Hepatocyte (in vitro differentiated cells): ENCODE measurements at regions not wholly inside any gene's neighbourhood (a gene's known extent, or its start where the extent isn't known, plus 50 kb on each side); places are given as distances from the start of the nearest gene placed in this dataset.
A peak's percentile ranks its signal among the peaks of the same experiment; 100 is the strongest.

Experiments used
- DNase-seq: peaks from one replicate; pipeline ENCODE4 v3.0.0-alpha.2; 2016; ENCODE audit warnings: low spot score
- H2AFZ ChIP-seq: fragments of 200-600 bp; sonication (generic); 2 replicates; pipeline ENCODE4 v1.6.0; 2016; ENCODE audit warnings: antibody characterized with exemption, mild to moderate bottlenecking
- H3K27ac ChIP-seq: fragments of 200-600 bp; sonication (generic); 2 replicates; pipeline ENCODE4 v1.5.1; 2016; ENCODE audit warnings: mild to moderate bottlenecking
- H3K27me3 ChIP-seq: fragments of 200-600 bp; sonication (generic); 2 replicates; pipeline ENCODE4 v1.6.1; 2016
- H3K36me3 ChIP-seq: fragments of 200-600 bp; sonication (generic); replicated peaks from 2 replicates; pipeline ENCODE4 v1.5.1; 2016; ENCODE audit warnings: low read depth; ENCODE audit not compliant: insufficient read depth
- H3K4me1 ChIP-seq: fragments of 200-600 bp; sonication (generic); 2 replicates; pipeline ENCODE4 v1.5.1; 2016; ENCODE audit warnings: mild to moderate bottlenecking, moderate library complexity; ENCODE audit not compliant: insufficient read depth
- H3K4me2 ChIP-seq: fragments of 200-600 bp; sonication (generic); 2 replicates; pipeline ENCODE4 v1.6.0; 2016
- H3K4me3 ChIP-seq: fragments of 200-600 bp; sonication (generic); 2 replicates; pipeline ENCODE4 v1.5.1; 2016; ENCODE audit warnings: mild to moderate bottlenecking
- H3K79me2 ChIP-seq: fragments of 200-600 bp; sonication (generic); 2 replicates; pipeline ENCODE4 v1.6.0; 2017; ENCODE audit warnings: mild to moderate bottlenecking
- H3K9me2 ChIP-seq: fragments of 200-600 bp; sonication (generic); replicated peaks from 2 replicates; pipeline ENCODE4 v1.6.0; 2017; ENCODE audit warnings: mild to moderate bottlenecking; ENCODE audit not compliant: insufficient read depth
- H3K9me3 ChIP-seq: fragments of 200-600 bp; sonication (generic); 2 replicates; pipeline ENCODE4 v1.5.1; 2016; ENCODE audit warnings: low read depth, mild to moderate bottlenecking
- H4K20me1 ChIP-seq: fragments of 200-600 bp; sonication (generic); 2 replicates; pipeline ENCODE4 v1.6.0; 2016; ENCODE audit warnings: mild to moderate bottlenecking; ENCODE audit not compliant: insufficient read depth, poor library complexity, severe bottlenecking
- CTCF ChIP-seq: fragments of 200-600 bp; sonication (generic); IDR thresholded peaks from 2 replicates; pipeline ENCODE4 v1.5.1; 2016; ENCODE audit warnings: antibody characterized with exemption, mild to moderate bottlenecking; ENCODE audit not compliant: poor library complexity
- EZH2 ChIP-seq: fragments of 200-600 bp; sonication (generic); IDR thresholded peaks from 2 replicates; pipeline ENCODE4 v1.6.1; 2016; ENCODE audit warnings: antibody characterized with exemption, mild to moderate bottlenecking, borderline replicate concordance
- EZH2phosphoT487 ChIP-seq: fragments of 200-600 bp; sonication (generic); IDR thresholded peaks from one replicate; pipeline ENCODE4 v1.6.1; 2018; ENCODE audit warnings: antibody characterized with exemption, mild to moderate bottlenecking, low read depth, moderate library complexity; ENCODE audit not compliant: unreplicated experiment, severe bottlenecking
- WGBS: methylation state at CpG from one replicate; pipeline ENCODE4 v1.1.6; 2016; ENCODE audit warnings: low lambda C conversion rate; ENCODE audit errors: missing lambda C conversion rate; 5-methylcytosine and 5-hydroxymethylcytosine counted together

GRCh38 chr15:101578443-101578894, 73.7 kb downstream of the TM2D3 start:
- Histone ChIP-seq H3K4me2 (no peak overlapping the region), H4K20me1 (no peaks in the 10 kb centered on the region), H3K79me2 (no peaks in the 10 kb centered on the region), H2AFZ (no peak overlapping the region), H3K36me3 (no peaks in the 10 kb centered on the region), H3K4me1 (no peaks in the 10 kb centered on the region), H3K9me2 (no peaks in the 10 kb centered on the region), H3K27ac (no peak overlapping the region), H3K9me3 (no peaks in the 10 kb centered on the region), H3K27me3 (no peaks in the 10 kb centered on the region), H3K4me3 (no peak overlapping the region)
- peak; percentile 52 for TF ChIP-seq CTCF
- TF ChIP-seq EZH2, result no peak
- DNase-seq, result peak; percentile 67
- 28% methylated on average over 10 of the region's 10 CpGs for WGBS

- Histone ChIP-seq H3K4me2 (no peak overlapping the region), H4K20me1 (no peaks in the 10 kb centered on the region), H3K36me3 (no peaks in the 10 kb centered on the region), H3K9me2 (no peaks in the 10 kb centered on the region), H3K4me1 (no peaks in the 10 kb centered on the region), H3K27ac (no peak overlapping the region), H3K4me3 (no peak overlapping the region), H2AFZ (no peak overlapping the region), H3K79me2 (no peaks in the 10 kb centered on the region), H3K9me3 (no peaks in the 10 kb centered on the region), H3K27me3 (no peaks in the 10 kb centered on the region)
- 77% methylated on average over 3 of the region's 3 CpGs for WGBS
- no peak for DNase-seq
- no peak for TF ChIP-seq EZH2
- TF ChIP-seq EZH2phosphoT487, result no peak
- no peak for TF ChIP-seq CTCF
Measured at GRCh38 chr15:101573951-101574350, 78.2 kb downstream of the TM2D3 start.

GRCh38 chr15:101570241-101570640, 80.7 kb upstream of the PCSK6 start:
- no peak overlapping the region for H3K4me2 ChIP-seq
- H4K20me1 ChIP-seq, result no peaks in the 10 kb centered on the region
- DNase-seq, result no peak
- H3K9me3 ChIP-seq, result no peaks in the 10 kb centered on the region
- H3K79me2 ChIP-seq, result no peaks in the 10 kb centered on the region
- H2AFZ ChIP-seq, result no peak overlapping the region
- no peak overlapping the region for H3K4me3 ChIP-seq
- H3K4me1 ChIP-seq, result no peaks in the 10 kb centered on the region
- H3K36me3 ChIP-seq, result no peaks in the 10 kb centered on the region
- no peaks in the 10 kb centered on the region for H3K27me3 ChIP-seq
- H3K27ac ChIP-seq, result no peak overlapping the region
- TF ChIP-seq EZH2phosphoT487, result no peak
- TF ChIP-seq EZH2, result no peak
- no peak for TF ChIP-seq CTCF
- no peaks in the 10 kb centered on the region for H3K9me2 ChIP-seq

- Histone ChIP-seq H3K27me3 (no peaks in the 10 kb centered on the region), H3K9me3 (no peaks in the 10 kb centered on the region), H3K4me3 (no peak overlapping the region), H3K4me1 (no peaks in the 10 kb centered on the region), H3K9me2 (no peaks in the 10 kb centered on the region), H3K36me3 (no peaks in the 10 kb centered on the region), H3K27ac (no peak overlapping the region), H2AFZ (no peak overlapping the region), H3K4me2 (no peak overlapping the region), H4K20me1 (no peaks in the 10 kb centered on the region), H3K79me2 (no peaks in the 10 kb centered on the region)
- no peak for DNase-seq
- whole genome bisulfite sequencing, result 89% methylated on average over 17 of the region's 17 CpGs
- no peak for TF ChIP-seq EZH2phosphoT487
- TF ChIP-seq CTCF, result no peak
- TF ChIP-seq EZH2, result no peak
Measured at GRCh38 chr15:101568821-101569555, 79.5 kb upstream of the PCSK6 start.
